Activated CD8-positive, alpha-beta T cell treated with anti-CD3 and anti-CD28 coated beads, Interleukin-2, amount 10 ng/mL, durations not matched to agents 7 days and 5 days (primary cell): ENCODE measurements at regions not wholly inside any gene's neighbourhood (a gene's known extent, or its start where the extent isn't known, plus 50 kb on each side); places are given as distances from the start of the nearest gene placed in this dataset.
"Not testable (repeated sequence)": the region's sequence is repeated elsewhere in the genome, so short reads cannot be mapped to it uniquely, and the experiment has no call there.

Experiments
- ATAC-seq: fragments of 150-1000 bp; cut with Tn5 transposase; one replicate; pipeline ENCODE4 v1.10.0; 2021; ENCODE audit warnings: moderate library complexity
- CTCF ChIA-PET: fragments of 350-600 bp; sonication (Branson Sonifier 250); formaldehyde crosslinking; loops from one replicate; lab custom pipeline; 2021; ENCODE audit warnings: antibody characterized with exemption; lab: Charles Lee
- POLR2A ChIA-PET: fragments of 350-600 bp; sonication (Branson Sonifier 250); formaldehyde crosslinking; loops from one replicate; lab custom pipeline; 2021; ENCODE audit warnings: antibody characterized with exemption; lab: Charles Lee
- DNase-seq: peaks from one replicate; pipeline ENCODE4 v3.0.0-alpha.2; 2020
- H3K27ac Mint-ChIP-seq: one replicate; pipeline ENCODE4 v1.8.0; 2021; ENCODE audit warnings: mild to moderate bottlenecking, mixed read lengths
- H3K27me3 Mint-ChIP-seq: one replicate; pipeline ENCODE4 v1.8.0; 2021; ENCODE audit warnings: low read depth, mixed read lengths
- H3K36me3 Mint-ChIP-seq: one replicate; pipeline ENCODE4 v1.8.0; 2021; ENCODE audit warnings: low read depth, mixed read lengths
- H3K4me1 Mint-ChIP-seq: one replicate; pipeline ENCODE4 v1.8.0; 2021; ENCODE audit warnings: low read depth, mixed read lengths
- H3K4me3 Mint-ChIP-seq: one replicate; pipeline ENCODE4 v1.8.0; 2021; ENCODE audit warnings: mild to moderate bottlenecking, mixed read lengths
- H3K9me3 Mint-ChIP-seq: one replicate; pipeline ENCODE4 v1.8.0; 2022; ENCODE audit warnings: mixed read lengths; ENCODE audit not compliant: insufficient read depth

DNA sequence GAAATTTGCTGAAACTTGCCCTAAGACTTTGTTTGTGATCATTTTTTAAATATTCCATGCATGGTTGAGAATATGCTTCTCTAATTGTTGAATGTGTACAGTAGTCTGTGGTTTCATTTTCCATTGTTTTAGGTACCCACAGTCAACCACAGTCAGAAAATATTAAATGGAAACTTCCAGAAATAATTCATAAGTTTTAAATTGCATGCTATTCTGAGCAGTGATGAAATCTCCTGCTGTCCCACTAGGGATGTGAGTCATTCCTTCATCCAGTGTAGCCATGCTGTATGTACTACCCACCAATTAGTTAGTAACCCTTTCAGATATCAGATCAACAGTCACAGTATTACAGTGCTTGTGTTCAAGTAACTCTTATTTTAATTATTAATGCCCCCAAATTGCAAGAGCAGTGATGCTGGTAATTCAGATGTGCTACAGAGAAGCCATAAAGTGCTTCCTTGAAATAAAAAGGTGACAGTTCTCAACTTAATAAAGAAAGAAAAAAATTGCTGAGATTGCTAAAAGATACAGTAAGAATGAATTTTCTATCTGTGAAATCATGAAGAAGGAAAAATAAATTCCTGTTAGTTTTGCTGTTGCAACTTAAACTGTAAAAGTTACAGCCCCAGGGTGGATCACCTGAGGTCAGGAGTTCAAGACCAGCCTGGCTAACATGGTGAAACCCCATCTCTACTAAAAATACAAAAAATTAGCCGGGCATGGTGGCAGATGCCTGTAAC, 79.9 kb upstream of the FBXL17 start:
- ATAC-seq = no peak
- Mint-ChIP-seq H3K27me3 (peaks cover 9% of the 10 kb centered on the region), H3K9me3 (no peaks in the 10 kb centered on the region), H3K27ac (no peak overlapping the region), H3K36me3 (no peaks in the 10 kb centered on the region), H3K4me1 (no peaks in the 10 kb centered on the region), H3K4me3 (no peak overlapping the region)
- DNase-seq = no peak
- ChIA-PET CTCF (no interaction called here), POLR2A (no interaction called here)

DNA sequence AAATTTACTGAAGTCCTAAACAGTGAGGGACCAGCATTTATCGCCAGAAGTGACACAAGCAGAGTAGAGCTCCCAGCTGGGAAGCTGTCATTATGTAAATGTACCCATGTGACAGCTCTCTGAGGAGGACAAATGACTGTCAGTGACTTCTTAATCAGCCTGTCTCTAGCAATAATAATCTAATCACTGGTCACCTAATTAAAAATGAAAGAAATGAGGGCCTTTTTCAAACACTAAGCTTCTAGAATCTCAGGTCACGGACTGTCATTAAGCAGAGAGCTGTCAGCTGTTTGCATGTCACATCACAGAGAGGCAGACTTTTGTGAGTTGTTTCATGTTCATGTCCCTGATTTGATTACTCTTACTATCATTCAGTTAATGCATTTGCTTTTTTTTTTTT, 77.9 kb upstream of the FBXL17 start:
- no peak overlapping the region for H3K27ac Mint-ChIP-seq
- no peak for ATAC-seq
- DNase-seq = no peak
- peaks cover 6% of the 10 kb centered on the region for H3K27me3 Mint-ChIP-seq
- ChIA-PET POLR2A (interaction anchor here (0.7 kb wide), 1 partner anchor 10 kb away, joined by 4 read pairs; no protein-coding TSS in a partner anchor), CTCF (no interaction called here)
- no peak overlapping the region for H3K4me3 Mint-ChIP-seq
- no peaks in the 10 kb centered on the region for H3K4me1 Mint-ChIP-seq
- no peaks in the 10 kb centered on the region for H3K36me3 Mint-ChIP-seq
- no peaks in the 10 kb centered on the region for H3K9me3 Mint-ChIP-seq

DNA sequence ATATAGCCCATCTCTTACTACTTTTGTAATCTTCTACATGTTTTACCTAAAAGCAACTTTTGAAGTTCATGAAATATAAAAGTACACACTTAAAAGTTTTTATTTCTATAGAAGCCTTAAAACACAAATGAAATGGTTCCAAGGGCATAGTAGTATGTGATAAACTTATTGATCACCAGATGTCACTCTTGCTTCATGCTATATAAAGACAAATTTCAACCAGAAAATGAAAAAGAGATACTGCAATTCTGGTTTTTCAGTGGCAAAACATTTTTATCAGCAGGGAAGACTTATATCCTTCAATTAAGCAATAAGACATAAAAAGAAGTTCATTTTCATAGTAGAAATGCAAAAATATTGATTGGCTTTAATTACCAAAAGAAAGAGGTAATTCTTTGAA, 69.4 kb upstream of the FBXL17 start:
- ATAC-seq (no peak), DNase-seq (no peak)
- H3K27ac Mint-ChIP-seq = no peak overlapping the region
- H3K4me1 Mint-ChIP-seq = no peaks in the 10 kb centered on the region
- H3K9me3 Mint-ChIP-seq = no peaks in the 10 kb centered on the region
- H3K36me3 Mint-ChIP-seq = no peaks in the 10 kb centered on the region
- H3K4me3 Mint-ChIP-seq = no peak overlapping the region
- CTCF ChIA-PET = no interaction called here
- POLR2A ChIA-PET = no interaction called here
- peaks cover 2% of the 10 kb centered on the region for H3K27me3 Mint-ChIP-seq

DNA sequence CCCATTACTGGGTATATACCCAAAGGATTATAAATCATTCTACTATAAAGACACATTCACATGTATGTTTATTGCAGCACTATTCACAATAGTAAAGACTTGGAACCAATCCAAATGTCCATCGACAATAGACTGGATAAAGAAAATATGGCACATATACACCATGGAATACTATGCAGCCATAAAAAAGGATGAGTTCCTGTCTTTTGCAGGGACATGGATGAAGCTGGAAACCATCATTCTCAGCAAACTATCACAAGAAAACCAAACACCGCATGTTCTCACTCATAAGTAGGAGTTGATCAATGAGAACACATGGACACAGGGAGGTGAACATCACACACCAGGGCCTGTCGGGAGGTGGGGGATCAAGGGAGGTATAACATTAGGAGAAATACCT, 62.2 kb upstream of the FBXL17 start:
- H3K4me1 Mint-ChIP-seq, H3K4me3 Mint-ChIP-seq, DNase-seq, H3K27ac Mint-ChIP-seq, ATAC-seq, CTCF ChIA-PET, H3K27me3 Mint-ChIP-seq, H3K9me3 Mint-ChIP-seq, POLR2A ChIA-PET, H3K36me3 Mint-ChIP-seq: not testable (repeated sequence)

DNA sequence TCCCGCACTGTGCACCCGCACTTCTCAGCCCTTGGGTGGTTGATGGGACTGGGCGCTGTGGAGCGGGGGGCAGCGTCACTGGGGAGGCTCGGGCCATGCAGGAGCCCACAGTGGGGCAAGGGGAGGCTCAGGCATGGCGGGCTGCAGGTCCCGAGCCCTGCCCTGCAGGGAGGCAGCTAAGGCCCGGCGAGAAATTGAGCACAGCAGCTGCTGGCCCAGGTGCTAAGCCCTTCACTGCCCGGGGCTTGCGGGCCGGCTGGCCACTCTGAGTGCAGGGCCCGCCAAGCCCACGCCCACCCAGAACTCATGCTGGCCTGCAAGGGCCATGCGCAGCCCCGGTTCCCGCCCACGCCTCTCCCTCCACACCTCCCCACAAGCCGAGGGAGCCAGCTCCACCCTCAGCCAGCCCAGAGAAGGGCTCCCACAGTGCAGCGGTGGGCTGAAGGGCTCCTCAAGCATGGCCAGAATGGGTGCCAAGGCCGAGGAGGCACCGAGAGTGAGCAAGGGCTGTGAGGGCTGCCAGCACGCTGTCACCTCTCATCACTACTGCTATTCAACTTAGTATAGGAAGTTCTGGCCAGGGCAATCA, 60.3 kb upstream of the FBXL17 start:
- POLR2A ChIA-PET, H3K27me3 Mint-ChIP-seq, H3K27ac Mint-ChIP-seq, CTCF ChIA-PET, DNase-seq, H3K9me3 Mint-ChIP-seq, H3K4me1 Mint-ChIP-seq, H3K36me3 Mint-ChIP-seq, ATAC-seq, H3K4me3 Mint-ChIP-seq: not testable (repeated sequence)

DNA sequence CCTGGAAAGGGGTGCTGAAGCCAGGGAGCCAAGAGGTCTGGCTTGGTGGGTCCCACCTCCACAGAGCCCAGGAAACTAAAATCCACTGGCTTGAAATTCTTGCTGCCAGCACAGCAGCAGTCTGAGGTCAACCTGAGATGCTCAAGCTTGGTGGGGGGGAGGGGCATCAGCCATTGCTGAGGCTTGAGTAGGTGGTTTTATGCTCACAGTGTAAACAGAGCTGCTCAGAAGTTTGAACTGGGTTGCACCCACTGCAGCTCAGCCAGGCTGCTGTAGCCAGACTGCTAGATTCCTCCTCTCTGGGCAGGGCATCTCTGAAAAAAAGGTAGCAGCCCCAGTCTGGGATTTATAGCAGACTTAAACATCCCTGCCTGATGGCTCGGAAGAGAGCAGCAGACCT, 55.5 kb upstream of the FBXL17 start:
- Mint-ChIP-seq H3K27me3 (peaks cover 3% of the 10 kb centered on the region), H3K9me3 (no peaks in the 10 kb centered on the region), H3K4me1 (no peaks in the 10 kb centered on the region), H3K36me3 (no peaks in the 10 kb centered on the region), H3K27ac (no peak overlapping the region), H3K4me3 (no peak overlapping the region)
- ATAC-seq = no peak
- CTCF ChIA-PET = no interaction called here
- POLR2A ChIA-PET = no interaction called here
- no peak for DNase-seq

DNA sequence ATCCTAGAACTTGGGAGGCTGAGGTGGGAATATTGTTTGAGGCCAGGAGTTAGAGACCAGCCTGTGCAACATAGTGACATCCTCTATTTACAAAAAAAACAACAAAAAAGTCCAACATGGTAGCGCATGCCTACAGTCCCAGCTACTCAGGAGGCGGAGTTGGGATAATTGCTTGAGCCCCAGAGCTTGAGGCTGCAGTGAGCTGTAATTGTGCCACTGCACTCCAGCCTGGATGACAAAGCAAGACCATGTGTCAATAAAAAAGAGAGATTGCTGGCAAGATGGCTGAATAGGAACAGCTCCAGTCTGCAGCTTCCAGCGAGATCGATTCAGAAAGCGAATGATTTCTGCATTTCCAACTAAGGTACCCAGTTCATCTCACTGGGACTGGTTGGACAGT, 54.8 kb upstream of the FBXL17 start:
- no peaks in the 10 kb centered on the region for H3K9me3 Mint-ChIP-seq
- ChIA-PET CTCF (no interaction called here), POLR2A (no interaction called here)
- ATAC-seq (no peak), DNase-seq (no peak)
- H3K4me1 Mint-ChIP-seq = no peaks in the 10 kb centered on the region
- no peak overlapping the region for H3K27ac Mint-ChIP-seq
- H3K4me3 Mint-ChIP-seq = no peak overlapping the region
- H3K36me3 Mint-ChIP-seq = no peaks in the 10 kb centered on the region
- H3K27me3 Mint-ChIP-seq = peaks cover 3% of the 10 kb centered on the region

DNA sequence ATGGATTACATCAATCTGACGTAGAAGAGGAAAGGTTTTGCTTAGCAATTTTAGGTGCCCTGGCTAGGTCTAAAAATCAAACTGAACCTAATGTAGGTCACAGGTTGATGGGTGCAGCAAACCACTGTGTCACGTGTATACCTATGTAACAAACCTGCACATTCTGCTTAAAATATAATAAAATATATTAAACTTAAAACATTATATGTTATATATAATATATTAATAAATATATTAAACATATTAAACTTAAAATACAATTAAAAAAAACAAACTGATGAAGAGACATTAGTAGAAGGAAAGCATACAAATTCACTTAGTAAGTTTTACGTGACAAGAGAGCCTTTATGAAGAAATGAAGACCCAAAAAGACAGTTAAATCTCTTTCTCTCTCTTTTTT, 51.7 kb upstream of the FBXL17 start:
- Mint-ChIP-seq H3K27ac (no peak overlapping the region), H3K36me3 (no peaks in the 10 kb centered on the region), H3K4me3 (no peak overlapping the region), H3K4me1 (no peaks in the 10 kb centered on the region), H3K9me3 (no peaks in the 10 kb centered on the region), H3K27me3 (peaks cover 4% of the 10 kb centered on the region)
- DNase-seq (no peak), ATAC-seq (no peak)
- POLR2A ChIA-PET = no interaction called here
- CTCF ChIA-PET = no interaction called here

DNA sequence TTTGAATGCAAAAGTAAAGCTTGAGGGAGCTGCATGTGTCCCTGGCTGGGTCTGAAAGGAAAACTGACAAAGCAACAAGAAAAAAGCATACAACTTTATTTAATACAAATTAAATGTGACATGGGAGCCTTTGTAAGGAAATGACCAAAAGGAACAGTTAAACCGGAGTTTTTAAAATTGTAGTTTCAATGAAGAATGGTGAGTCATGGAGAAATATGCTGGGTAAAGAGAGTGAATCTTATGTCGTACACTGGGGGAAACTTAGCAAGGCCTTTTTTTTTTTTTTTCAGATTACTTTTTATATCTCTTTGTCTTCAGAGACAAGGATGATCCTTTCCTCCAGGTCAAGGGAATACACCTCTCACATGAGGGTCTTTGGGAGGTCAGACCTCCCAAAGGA, 50.1 kb upstream of the FBXL17 start:
- POLR2A ChIA-PET = no interaction called here
- H3K36me3 Mint-ChIP-seq = no peaks in the 10 kb centered on the region
- peaks cover 7% of the 10 kb centered on the region for H3K27me3 Mint-ChIP-seq
- no peak overlapping the region for H3K4me3 Mint-ChIP-seq
- H3K27ac Mint-ChIP-seq = no peak overlapping the region
- CTCF ChIA-PET = no interaction called here
- DNase-seq = no peak
- H3K4me1 Mint-ChIP-seq = no peaks in the 10 kb centered on the region
- no peak for ATAC-seq
- H3K9me3 Mint-ChIP-seq = no peaks in the 10 kb centered on the region
